T1000 (cell line): ENCODE measurements at regions not wholly inside any gene's neighbourhood (a gene's known extent, or its start where the extent isn't known, plus 50 kb on each side); places are given as distances from the start of the nearest gene placed in this dataset.

Source experiments
- DNase-seq: peaks from one replicate; lab custom pipeline; 2025; ENCODE audit warnings: mixed read lengths; lab: John Stamatoyannopoulos, UW

DNA sequence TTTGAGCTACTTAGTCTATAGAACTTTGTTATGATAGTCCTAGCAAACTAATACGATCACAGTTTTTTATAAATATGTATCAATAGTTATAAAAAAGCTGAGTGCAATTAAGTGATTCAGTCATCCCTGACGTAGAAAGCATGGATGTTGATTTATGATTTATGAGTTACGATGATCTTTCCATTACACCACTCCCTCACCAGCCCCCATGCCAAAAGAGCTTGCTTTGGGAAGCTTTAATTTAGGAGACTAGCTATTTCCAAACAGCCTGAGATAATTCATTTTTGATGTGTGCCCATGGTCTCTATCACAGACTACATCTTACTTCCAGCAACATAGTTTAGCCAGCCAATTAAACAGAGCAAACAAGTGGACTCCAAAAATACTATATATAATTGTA lies 256.8 kb downstream of the GABRG2 start:
- DNase-seq, result no peak

DNA sequence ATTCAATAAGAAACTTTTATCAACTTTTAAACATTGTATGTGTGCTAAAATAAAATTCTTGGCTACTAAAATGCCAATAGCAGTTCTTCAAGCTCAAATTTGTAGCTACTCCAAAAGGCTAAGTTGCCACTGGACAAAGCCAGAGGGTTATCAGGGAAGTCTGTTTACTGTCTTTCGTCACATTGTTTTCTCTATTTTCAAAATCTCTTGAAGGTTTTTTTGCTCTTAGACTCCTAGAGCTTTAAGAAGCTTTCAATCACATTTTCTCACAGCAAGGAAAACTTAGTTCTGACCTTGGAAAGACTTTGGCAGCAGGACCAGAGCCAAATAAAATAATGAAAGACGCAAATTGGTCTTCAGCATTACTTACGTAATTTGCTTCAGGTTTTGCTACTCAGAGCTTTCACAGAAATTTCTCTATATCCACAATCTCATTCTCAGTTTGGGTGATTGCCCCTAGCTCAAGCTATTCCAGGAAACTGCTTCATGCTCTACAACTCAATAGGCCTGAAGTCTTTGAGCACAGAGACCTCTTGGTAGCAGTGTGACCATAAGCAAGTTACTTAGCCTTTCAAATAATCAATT lies 257.7 kb downstream of the GABRG2 start:
- no peak for DNase-seq

DNA sequence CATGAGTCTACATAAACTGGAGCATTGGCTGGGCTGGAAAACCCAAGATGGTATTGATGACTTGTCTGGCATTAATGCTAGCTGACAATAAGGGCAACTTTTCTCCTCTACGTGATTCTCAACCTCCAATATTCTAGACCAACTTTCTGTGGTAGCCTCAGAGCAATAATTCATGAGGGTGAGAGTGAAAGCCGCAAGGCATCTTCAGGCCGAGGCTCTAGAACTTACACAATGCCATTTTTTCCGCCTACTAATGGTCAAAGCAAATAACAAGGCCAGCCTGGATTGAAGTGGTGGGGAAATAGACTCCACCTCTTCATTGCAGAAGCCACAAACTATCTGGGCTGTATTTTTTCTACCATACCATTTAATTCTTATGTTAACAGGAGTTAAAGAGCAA lies 267.4 kb downstream of the GABRG2 start:
- DNase-seq, result no peak

DNA sequence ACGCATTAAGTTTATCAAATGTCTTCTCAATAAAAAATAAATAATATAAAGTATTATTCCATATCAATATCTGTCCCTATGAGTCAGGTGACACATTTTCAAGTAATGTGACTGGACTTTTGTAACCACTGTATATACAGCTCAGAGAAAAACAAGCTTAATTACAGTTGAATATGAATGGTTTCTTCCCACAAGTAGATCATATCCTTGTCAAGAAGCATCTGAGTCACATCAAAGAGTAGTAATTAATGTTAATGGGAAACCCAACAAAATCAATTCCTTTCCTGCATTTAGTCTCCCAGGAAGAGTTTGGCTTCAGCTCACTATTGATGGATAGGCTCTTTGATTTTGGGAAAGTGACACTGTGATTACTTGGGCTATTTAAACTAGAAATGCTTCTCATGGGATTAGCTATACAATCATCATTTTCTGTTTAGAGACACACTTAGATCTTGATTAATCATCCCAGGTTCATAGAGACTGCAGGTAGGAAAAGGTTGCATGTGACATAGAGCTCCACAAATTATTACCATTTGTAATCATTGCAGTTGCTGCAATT lies 292.9 kb downstream of the GABRG2 start:
- DNase-seq, result no peak

DNA sequence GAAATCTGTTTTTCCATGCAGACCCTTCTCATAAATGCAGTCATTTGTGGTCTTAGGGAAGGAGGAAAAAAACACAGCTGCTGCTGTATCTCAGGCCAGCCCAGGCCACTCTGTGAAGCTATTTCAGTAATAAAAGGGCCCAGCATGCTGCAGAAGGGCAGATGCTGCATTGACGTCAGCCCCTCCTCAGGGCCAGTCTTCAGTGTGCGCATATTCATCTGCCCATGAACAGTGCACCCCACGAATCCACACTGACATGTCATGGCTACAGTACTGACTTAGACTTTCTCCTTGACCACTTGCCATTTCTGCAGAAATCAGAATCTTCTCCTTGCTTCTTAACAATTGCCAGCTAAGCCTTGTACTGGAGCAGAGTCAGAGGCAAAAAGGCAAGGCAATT lies 304.7 kb downstream of the GABRG2 start:
- no peak for DNase-seq

DNA sequence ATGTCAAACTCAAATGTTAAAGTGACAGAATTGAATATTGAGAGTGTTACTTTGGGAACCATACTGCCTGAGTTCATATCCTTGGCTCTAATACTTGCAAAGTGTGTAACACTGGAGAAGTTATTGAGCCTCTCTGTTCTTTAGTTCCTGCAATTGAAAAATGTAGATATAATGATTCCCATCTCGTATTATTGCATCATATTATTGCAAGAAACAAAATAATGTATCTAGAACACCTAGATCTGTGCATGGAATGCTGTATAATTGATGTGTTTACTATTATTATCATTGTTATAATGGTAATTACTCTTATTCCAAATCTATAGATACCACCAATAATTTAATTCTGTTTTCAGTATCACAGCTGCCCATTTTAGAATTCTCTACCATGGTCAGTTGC lies 310.3 kb downstream of the GABRG2 start:
- no peak for DNase-seq

DNA sequence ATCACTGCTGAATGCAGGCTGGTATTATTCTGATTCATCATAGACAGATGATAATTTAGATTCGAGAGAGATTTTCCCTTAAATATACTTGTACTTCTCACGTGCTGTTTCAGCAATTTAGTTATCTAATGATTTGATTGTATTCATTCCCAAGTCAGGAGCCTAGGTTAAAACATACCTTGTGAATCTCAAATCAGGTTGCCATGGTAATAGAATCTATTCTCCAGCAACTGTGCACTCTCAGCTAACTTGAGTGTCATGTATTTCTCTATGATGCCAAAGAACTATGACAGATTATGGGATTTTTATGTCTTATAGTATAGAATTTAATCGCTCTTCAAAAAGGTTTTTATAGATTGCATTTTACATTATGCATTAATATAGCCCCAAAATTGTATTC lies 315.3 kb downstream of the GABRG2 start:
- no peak for DNase-seq

DNA sequence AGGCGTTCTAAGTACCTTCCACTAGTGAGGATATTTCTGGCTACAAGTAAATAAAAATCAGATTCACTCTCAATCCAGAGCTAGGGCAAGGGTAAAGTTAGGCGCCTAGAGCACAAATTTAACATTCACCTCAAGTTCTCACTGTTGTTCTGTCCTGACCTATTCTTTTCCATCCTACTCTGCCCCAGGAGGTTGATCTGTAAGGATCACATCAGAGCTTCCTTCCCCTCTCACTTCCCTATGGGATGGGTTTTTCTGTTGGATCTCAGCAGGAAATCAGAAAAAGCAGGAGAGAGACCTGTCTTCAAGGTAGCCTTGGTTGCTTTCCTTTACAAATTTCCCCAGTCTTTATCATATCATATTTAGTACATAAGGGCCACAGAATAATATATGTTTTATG lies 316.7 kb downstream of the GABRG2 start:
- DNase-seq, result no peak

DNA sequence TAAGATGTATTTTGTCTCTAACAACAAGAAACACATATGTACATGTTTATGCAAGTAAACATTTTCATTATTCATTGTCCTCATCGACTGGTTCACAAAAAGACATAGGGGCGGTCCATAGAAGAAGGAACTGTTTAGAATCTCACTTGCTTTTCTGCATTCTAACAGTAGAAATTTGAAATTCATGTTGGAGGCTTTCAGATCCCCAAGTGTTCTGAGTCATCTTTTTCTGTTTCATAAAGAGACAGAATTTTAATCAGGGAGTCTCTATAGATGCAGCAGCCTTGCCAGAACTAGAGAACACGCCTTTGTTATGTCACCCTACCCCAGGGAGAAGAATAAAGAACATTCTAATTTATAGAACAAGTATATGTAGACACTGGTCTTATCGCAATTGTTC lies 324.3 kb downstream of the GABRG2 start:
- no peak for DNase-seq

DNA sequence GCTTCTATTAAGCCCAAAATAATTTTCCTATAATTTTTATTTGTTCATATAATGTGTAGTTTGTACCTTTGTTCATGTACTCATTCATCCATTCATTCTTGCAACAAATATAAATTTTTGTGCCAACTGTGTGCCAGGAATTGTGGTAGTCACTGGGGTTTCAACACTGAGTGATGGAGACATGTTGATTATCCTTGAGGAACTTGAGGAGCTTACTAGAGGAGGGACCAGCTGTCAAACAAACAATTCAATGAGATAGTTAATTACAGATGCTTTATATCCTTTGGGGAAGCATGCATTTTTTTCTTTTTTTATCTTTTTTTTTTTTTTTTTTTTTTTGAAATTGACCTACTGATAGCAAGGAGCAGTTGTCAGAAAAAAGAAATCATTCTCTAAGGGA lies 324.8 kb downstream of the GABRG2 start:
- DNase-seq, result no peak

DNA sequence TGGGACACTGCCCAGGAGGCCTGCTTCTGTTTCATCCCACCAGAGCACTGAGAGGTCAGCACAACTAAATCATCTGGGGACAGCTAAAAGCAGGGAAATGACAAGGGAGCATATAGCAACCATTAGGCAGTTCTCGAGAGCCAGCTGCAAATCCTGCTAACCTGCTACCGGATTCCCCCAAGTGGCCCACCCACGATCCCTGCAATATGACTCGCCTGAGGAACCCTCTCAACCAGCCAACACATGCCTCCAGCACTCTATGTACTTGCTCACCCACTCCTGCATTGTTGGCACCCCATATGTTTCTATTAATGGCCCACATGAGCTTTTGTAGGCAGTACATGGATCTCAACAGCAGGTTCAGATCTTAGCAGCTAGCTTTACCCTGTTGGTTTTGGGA lies 326.0 kb downstream of the GABRG2 start:
- DNase-seq, result no peak

DNA sequence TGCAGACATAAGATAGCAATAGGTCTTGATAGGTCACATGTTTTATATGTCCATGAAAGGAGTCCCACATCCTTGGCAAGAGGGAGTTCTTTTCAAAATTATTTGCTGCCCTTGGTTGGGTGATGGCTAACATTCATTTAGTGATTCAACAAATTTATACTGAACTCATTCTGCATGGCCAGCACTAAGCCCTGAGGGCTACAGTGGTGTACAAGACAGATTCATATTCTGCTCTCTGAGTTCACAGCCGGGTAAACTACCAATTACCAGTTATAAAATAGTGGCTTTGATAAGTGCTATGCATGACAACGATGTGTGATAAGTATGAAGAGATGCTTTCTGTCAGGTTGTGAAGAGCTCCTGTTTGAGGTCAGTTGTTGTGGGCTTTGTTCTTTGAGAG lies 340.0 kb downstream of the GABRG2 start:
- no peak for DNase-seq

DNA sequence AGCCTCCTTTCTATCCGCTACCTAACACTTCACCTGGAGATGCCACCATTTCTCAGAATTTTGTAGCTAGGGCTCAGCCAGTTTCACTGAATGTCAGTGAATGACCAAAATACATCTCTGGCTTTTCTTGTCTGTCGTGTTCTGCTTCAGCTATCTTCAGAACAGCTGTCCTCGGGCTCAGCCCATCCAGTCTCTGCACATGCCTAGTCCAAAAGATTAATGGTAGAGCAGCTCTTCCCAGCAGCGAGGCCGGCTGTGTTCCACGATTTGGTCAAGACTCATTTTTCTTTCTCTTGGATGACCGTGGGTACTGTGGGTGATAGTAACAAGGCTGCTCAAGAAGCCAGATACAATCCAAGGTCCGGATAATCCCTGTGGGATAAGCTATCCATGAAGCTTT lies 342.8 kb downstream of the GABRG2 start:
- DNase-seq, result no peak

DNA sequence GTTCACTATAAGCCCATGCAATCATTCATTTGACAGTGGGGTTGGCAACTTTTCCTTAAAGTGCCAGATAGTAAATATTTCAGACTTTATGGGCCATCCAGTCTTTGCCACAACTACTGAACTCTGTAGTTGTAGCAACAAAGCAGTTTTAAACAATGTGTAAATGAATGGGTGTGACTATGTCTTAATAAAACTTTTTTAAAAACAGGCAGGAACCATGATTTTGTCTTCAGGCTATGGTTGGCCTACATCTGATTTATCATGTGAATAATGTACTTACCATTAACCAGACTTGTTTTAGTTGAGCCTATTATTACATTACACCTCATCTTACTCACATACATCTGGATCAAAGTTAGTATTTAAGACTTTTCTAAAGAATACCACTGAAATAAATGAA lies 361.6 kb downstream of the GABRG2 start:
- DNase-seq, result no peak

DNA sequence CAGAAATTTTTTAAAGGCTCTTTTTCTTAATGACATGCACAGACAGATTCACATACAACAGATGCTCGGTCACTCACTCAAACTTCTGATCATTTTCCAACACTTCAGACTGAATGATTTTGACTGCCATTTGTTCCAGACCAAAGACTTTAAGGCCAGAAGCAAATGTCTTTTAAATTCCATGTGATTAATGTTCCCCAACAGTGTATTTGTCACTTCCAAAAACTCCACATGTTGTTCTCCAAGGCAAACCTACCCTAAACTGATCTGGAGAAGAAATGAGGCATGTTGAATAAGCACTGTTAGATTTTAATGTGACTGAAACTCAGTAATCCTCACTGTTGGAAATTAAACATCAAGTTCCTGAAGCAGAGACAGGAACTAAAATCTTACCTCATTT lies 366.7 kb downstream of the GABRG2 start:
- DNase-seq, result no peak

DNA sequence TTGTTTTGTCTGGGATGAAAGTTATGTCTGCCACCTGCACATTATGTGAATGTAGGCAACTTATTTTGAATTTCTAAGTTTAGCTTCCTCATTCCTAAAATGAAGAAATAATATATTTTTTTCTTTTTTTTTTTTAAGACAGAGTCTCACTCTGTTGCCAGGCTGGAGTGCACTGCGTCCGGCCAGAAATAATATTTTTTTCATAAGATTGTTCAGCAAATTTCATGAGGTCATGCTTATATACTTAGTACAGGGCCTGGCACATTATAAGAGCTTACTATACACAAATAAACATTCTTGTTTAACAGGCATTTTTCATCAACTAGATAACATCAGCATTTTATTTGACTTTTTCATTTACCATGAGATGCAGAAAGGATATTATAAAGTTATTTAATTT lies 368.5 kb downstream of the GABRG2 start:
- no peak for DNase-seq

DNA sequence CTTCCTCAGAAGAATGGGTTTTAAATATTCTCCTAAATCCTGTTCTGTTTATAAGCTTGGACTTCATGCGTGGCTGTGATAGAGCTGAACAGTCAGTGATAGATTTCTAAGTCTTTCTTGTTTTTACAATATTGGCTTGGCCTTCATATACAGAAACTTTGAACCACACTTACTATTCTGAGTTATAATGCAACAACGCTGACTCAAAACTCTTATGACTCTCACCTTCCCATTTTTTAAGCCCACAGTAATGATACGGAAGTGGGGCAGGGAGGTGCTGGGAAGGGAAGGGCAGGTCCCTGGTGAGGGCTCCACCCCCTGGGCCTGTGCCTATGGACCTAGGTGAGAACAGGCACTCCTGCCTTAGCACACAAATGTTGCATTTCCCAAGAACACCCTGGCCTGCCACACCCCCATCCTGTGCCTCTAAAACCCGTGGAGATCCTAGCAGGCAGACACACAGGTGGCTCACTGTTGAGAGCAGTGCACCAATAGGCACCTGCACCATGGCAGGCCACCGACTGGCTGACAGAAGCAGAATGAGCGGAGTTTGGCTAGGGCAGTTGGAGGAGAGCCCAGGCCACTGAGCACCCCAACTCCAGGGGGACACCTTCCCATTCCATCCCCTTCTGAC lies 376.7 kb downstream of the GABRG2 start:
- DNase-seq, result no peak

DNA sequence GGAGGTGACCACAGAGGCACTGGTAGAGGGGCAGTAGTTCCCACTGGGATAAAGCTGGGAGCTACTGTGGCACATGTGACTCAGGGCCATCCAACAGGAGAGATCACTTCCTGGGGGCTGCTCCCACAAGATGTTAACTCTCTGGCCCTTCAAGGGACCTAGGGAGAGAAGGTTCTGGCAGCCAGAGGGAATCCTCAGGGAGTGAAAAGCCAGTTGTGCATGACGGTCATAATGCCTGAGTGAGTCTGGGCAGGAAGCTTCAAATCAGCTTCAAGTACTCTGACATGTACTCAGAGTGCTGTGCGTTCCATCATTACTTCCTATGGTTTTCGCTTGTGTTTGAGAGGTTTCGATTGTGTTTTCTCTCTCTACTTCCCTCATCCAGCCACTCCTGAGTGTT lies 388.5 kb downstream of the GABRG2 start:
- DNase-seq, result no peak

DNA sequence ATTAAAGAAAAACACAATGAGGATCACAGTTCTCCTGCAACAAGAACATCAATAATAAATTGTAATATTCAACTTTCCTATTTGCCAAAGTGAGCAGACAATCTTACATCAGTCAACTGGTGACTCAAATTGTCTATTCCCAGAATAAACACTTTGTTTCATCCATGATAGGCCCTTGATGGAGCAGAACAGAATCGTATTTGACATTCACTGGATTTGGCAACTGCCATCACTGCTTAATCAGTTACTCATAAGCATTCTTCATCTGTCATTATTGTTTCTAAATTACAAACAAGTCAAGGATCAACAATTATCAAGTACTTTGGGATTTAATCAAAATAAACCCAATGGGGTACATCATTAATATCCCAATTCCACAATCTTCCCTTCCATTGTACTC lies 398.4 kb downstream of the GABRG2 start:
- no peak for DNase-seq

DNA sequence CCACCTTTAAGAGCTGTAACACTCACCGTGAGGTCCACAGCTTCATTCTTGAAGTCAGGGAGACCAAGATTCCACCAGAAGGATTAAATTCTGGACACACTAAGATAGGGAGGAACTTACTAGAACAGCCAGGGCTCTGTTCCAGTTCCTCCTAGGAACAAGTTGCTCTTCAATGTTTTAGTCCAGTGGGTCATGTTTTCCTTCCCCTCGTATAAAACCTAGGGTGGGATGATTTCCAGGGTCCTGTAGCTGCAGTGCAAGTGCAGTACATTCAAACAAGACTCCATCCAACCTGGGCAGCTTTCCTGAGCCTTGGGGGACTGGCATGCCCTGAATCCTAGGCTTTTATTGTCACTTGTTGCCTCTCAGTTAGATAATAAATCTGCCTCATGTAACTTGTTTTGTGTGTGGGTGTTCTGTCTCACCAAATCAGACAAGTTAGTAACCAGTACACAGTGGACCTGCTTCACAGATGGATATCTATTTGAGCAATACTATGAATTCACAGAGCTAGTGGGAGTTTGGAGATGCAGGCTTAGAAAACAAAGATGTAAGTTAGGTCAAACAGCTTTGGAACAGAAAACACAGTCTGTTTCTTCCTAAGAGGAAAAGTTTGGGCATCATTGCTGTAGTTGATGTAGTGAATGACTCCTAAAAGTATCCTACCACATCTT lies 405.6 kb downstream of the GABRG2 start:
- DNase-seq, result no peak

DNA sequence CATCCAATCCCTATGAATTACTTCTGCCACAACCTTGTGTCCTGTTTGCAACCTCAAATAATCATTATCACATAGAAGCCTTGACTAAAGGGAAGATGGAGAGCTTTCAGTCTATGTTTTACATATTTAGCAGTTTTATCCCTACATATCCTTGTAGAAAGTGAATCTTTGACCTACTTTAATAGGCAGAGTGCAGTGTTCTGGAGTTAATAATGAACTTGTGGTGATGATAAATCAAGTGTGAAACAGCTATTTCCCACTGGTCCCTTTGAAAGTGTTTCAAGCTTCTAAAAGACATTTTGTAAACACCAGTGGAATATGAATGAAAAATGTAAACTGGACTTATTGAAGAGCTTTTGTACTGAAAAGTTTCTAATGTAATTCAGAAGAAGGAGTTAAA lies 406.7 kb downstream of the GABRG2 start:
- DNase-seq, result no peak

DNA sequence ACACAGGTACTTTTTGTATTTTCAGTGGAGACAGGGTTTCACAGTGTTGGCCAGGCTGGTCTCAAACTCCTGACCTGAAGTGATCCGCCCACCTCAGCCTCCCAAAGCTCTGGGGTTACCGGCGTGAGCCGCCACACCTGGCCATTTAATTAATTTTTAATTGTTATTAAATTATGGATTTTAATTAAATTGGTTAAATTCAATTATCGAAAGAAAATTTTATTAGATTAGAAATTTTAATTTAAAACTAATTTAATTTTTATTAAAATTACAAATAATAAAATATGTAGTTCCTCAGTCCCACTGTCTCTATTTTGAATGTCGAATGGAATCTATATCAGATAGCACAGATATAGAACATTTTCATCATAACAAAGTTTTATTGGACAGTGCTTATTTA lies 416.5 kb downstream of the GABRG2 start:
- no peak for DNase-seq

DNA sequence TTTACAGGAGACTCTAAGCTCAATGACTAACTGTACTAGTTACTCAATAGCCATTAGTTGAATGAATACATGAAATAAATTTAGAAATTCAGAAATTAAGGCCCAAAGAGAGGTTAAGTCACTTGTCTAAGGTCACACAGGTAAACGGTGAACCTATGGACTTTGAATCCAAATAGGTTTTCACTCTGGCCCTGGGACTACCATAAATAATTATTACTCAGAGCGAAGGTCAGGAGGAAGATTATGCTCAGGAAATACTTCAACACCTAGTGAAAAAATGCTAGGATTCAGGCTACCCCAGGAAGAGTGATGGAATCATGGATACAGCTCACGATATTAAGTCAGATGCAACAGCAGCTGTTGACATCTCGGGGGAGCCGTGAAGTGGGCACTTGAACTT lies 417.4 kb downstream of the GABRG2 start:
- DNase-seq, result no peak
